GM12872 (cell line): ENCODE measurements at regions not wholly inside any gene's neighbourhood (a gene's known extent, or its start where the extent isn't known, plus 50 kb on each side); places are given as distances from the start of the nearest gene placed in this dataset.

Experiments used
- TF ChIP-seq, protein P1 (sequence below): IDR thresholded peaks from 3 replicates; pipeline ENCODE4 v1.5.1; 2011; ENCODE audit warnings: low read depth, mild to moderate bottlenecking, low read length, moderate library complexity; ENCODE audit not compliant: insufficient read depth

GRCh38 chr5:2130361-2130760 lies 247.6 kb upstream of the IRX4 start:
- TF ChIP-seq, protein P1, sequence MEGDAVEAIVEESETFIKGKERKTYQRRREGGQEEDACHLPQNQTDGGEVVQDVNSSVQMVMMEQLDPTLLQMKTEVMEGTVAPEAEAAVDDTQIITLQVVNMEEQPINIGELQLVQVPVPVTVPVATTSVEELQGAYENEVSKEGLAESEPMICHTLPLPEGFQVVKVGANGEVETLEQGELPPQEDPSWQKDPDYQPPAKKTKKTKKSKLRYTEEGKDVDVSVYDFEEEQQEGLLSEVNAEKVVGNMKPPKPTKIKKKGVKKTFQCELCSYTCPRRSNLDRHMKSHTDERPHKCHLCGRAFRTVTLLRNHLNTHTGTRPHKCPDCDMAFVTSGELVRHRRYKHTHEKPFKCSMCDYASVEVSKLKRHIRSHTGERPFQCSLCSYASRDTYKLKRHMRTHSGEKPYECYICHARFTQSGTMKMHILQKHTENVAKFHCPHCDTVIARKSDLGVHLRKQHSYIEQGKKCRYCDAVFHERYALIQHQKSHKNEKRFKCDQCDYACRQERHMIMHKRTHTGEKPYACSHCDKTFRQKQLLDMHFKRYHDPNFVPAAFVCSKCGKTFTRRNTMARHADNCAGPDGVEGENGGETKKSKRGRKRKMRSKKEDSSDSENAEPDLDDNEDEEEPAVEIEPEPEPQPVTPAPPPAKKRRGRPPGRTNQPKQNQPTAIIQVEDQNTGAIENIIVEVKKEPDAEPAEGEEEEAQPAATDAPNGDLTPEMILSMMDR: no peak

- TF ChIP-seq, protein P1: no peak
Observed at GRCh38 chr5:2129568-2130272, 247.0 kb upstream of the IRX4 start.

- TF ChIP-seq, protein P1: no peak
Observed at GRCh38 chr5:2128686-2129355, 246.1 kb upstream of the IRX4 start.

- TF ChIP-seq, protein P1: no peak
Observed at GRCh38 chr5:2126512-2126911, 243.8 kb upstream of the IRX4 start.

GRCh38 chr5:2125901-2126265 lies 243.2 kb upstream of the IRX4 start:
- TF ChIP-seq, protein P1: no peak

DNA sequence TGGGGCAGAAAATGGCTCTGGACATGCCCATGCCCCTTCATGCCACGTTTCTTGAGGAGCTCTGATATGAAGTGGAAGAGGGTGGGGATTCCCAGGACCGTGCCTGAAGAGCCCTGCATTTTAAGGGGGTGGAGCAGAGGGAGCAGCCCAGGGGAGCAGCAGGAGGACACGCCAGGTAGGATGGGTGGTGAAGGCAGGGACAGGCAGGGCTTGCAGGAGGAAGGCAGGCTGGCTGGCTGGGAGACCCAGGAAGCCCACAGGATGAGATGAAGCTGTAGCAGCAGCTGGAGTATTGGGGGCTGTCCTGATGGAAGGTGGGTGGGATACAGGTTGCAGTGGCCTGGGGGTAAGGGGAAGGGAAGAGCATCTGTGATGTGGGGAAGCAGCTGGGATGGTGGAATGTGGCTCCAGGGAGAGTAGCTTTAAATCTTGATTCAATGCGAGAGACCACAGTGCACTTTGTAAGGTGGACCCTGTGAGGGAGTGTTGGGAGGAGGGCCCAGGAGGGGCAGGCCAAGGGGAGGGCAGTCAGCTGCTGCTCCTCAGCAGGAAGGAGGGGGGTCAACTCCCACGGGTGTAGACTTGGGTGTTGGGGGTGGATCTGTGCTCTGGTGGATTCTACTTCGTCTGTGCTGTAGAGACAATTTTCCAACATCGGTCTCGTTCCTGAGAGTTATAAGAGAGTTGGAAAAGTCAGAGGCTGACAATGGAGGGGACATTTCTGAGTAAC lies 242.6 kb upstream of the IRX4 start:
- TF ChIP-seq, protein P1: no peak

- TF ChIP-seq, protein P1: no peak
Observed at GRCh38 chr5:2124434-2125170, 241.9 kb upstream of the IRX4 start.
